ENCODE measurements at regions not wholly inside any gene's neighbourhood (a gene's known extent, or its start where the extent isn't known, plus 50 kb on each side); places are given as distances from the start of the nearest gene placed in this dataset.
"Not testable (repeated sequence)": the region's sequence is repeated elsewhere in the genome, so short reads cannot be mapped to it uniquely, and the experiment has no call there.

GRCh38 chr15:96638793-96639192, 308.3 kb downstream of the NR2F2 start:
- DNase-seq (ENCODE audit: extremely low read depth, low read depth): no peak

GRCh38 chr15:96645796-96646195, 315.3 kb downstream of the NR2F2 start:
- no peak for DNase-seq (ENCODE audit: extremely low read depth, low read depth)

GRCh38 chr15:96648866-96649265, 318.4 kb downstream of the NR2F2 start:
- DNase-seq (ENCODE audit: extremely low read depth, low read depth): no peak

- no peak for DNase-seq (ENCODE audit: extremely low read depth, low read depth)
Measured at GRCh38 chr15:96657096-96657495, 326.6 kb downstream of the NR2F2 start.

GRCh38 chr15:96666979-96667378, 336.5 kb downstream of the NR2F2 start:
- DNase-seq (ENCODE audit: extremely low read depth, low read depth): not testable (repeated sequence)

- no peak for DNase-seq (ENCODE audit: extremely low read depth, low read depth)
Measured at GRCh38 chr15:96670389-96670788, 339.9 kb downstream of the NR2F2 start.

GRCh38 chr15:96672629-96673028, 342.1 kb downstream of the NR2F2 start:
- DNase-seq (ENCODE audit: extremely low read depth, low read depth): no peak

GRCh38 chr15:96678386-96678785, 347.9 kb downstream of the NR2F2 start:
- no peak for DNase-seq (ENCODE audit: extremely low read depth, low read depth)

GRCh38 chr15:96687388-96688107, 357.0 kb downstream of the NR2F2 start:
- no peak for DNase-seq (ENCODE audit: extremely low read depth, low read depth)

- DNase-seq (ENCODE audit: extremely low read depth, low read depth): no peak
Measured at GRCh38 chr15:96690733-96691132, 360.2 kb downstream of the NR2F2 start.

GRCh38 chr15:96692826-96693225, 362.3 kb downstream of the NR2F2 start:
- DNase-seq (ENCODE audit: extremely low read depth, low read depth): no peak

GRCh38 chr15:96693515-96693914, 363.0 kb downstream of the NR2F2 start:
- DNase-seq (ENCODE audit: extremely low read depth, low read depth): no peak

- no peak for DNase-seq (ENCODE audit: extremely low read depth, low read depth)
Measured at GRCh38 chr15:96693990-96694517, 363.6 kb downstream of the NR2F2 start.

- no peak for DNase-seq (ENCODE audit: extremely low read depth, low read depth)
Measured at GRCh38 chr15:96695426-96695825, 364.9 kb downstream of the NR2F2 start.

- no peak for DNase-seq (ENCODE audit: extremely low read depth, low read depth)
Measured at GRCh38 chr15:96699871-96700401, 369.4 kb downstream of the NR2F2 start.

- no peak for DNase-seq (ENCODE audit: extremely low read depth, low read depth)
Measured at GRCh38 chr15:96700555-96700954, 370.1 kb downstream of the NR2F2 start.

GRCh38 chr15:96701443-96701842, 370.9 kb downstream of the NR2F2 start:
- no peak for DNase-seq (ENCODE audit: extremely low read depth, low read depth)

- no peak for DNase-seq (ENCODE audit: extremely low read depth, low read depth)
Measured at GRCh38 chr15:96701877-96702276, 371.4 kb downstream of the NR2F2 start.

GRCh38 chr15:96702589-96702988, 372.1 kb downstream of the NR2F2 start:
- no peak for DNase-seq (ENCODE audit: extremely low read depth, low read depth)

GRCh38 chr15:96703091-96703490, 372.6 kb downstream of the NR2F2 start:
- no peak for DNase-seq (ENCODE audit: extremely low read depth, low read depth)

- DNase-seq (ENCODE audit: extremely low read depth, low read depth): no peak
Measured at GRCh38 chr15:96703794-96704550, 373.5 kb downstream of the NR2F2 start.

GRCh38 chr15:96716075-96716474, 385.6 kb downstream of the NR2F2 start:
- no peak for DNase-seq (ENCODE audit: extremely low read depth, low read depth)
